GM23338 (cell line): ENCODE measurements at regions not wholly inside any gene's neighbourhood (a gene's known extent, or its start where the extent isn't known, plus 50 kb on each side); places are given as distances from the start of the nearest gene placed in this dataset.

Source experiments
- CTCF ChIP-seq, 2 experiments: fragments of 200-600 bp in 1 of 2; sonication (generic) in 1 of 2; conservative IDR thresholded peaks; 2 replicates each; pipeline versions ENCODE4 v1.5.1 to v1.6.1; 2016 to 2017; ENCODE audit warnings: antibody characterized with exemption in 2 of 2, low read depth in 2 of 2, mild to moderate bottlenecking in 2 of 2, moderate library complexity in 1 of 2
- EZH2 ChIP-seq: fragments of 200-600 bp; sonication (generic); IDR thresholded peaks from one replicate; pipeline ENCODE4 v1.8.0; 2017; ENCODE audit warnings: antibody characterized with exemption, mild to moderate bottlenecking, low read depth; ENCODE audit not compliant: unreplicated experiment
- REST ChIP-seq: IDR thresholded peaks from one replicate; pipeline ENCODE4 v1.6.1; 2018; ENCODE audit warnings: antibody characterized with exemption; ENCODE audit not compliant: unreplicated experiment

GRCh38 chr2:223182356-223182755 is 130.4 kb downstream of the KCNE4 start:
- no peak for TF ChIP-seq CTCF (conservative IDR thresholded peaks at IDR 0.05; ENCODE audit: low read depth in 2 of 2)
- no peak for TF ChIP-seq REST
- no peak for TF ChIP-seq EZH2
